ENCODE measurements at regions not wholly inside any gene's neighbourhood (a gene's known extent, or its start where the extent isn't known, plus 50 kb on each side); places are given as distances from the start of the nearest gene placed in this dataset.

- Histone ChIP-seq H3K9me3 (ENCODE audit: control insufficient read depth, insufficient read depth, low read depth, low read length) (no peaks in the 10 kb centered on the region), H3K4me1 (ENCODE audit: control insufficient read depth, insufficient read depth, low read length) (no peaks in the 10 kb centered on the region), H3K36me3 (ENCODE audit: control insufficient read depth, insufficient read depth, low read length) (no peaks in the 10 kb centered on the region), H3K27me3 (ENCODE audit: control insufficient read depth, insufficient read depth, low read length) (no peaks in the 10 kb centered on the region), H3K4me3 (ENCODE audit: low read depth in 2 of 2, low read length in 2 of 2) (no peak overlapping the region), H3K27ac (ENCODE audit: low read length) (no peak overlapping the region)
- in situ Hi-C loops (cut with HindIII; ENCODE audit: low pct_unique_long_range_greater_than_20kb, low sequenced_read_pairs) = no loop called here
- no peak for TF ChIP-seq CTCF (IDR thresholded peaks at IDR 0.05)
- no peak for TF ChIP-seq REST (IDR thresholded peaks at IDR 0.05; ENCODE audit: insufficient read depth in 1 of 2, low read depth in 2 of 2, low read length in 1 of 2)
- no peak for TF ChIP-seq TCF7L2 (IDR thresholded peaks at IDR 0.05; ENCODE audit: low read depth, low read length)
- no peak for TF ChIP-seq POLR2AphosphoS5 (IDR thresholded peaks at IDR 0.05; ENCODE audit: low read depth, low read length)
- ChIA-PET CTCF (no interaction called here), POLR2A (no interaction called here)
- no peak for ATAC-seq
- DNase-seq (ENCODE audit: low read depth, low spot score) = no peak
- BruUV-seq (replicated peaks) = no TSS peak
- intact Hi-C loops (cut with micrococcal nuclease; ENCODE audit: unreplicated experiment) = no loop called here
Measured at GRCh38 chr11:15557457-15558230, 442.9 kb downstream of the INSC start.

GRCh38 chr11:15558513-15559181 lies 443.9 kb downstream of the INSC start:
- Histone ChIP-seq H3K36me3 (ENCODE audit: control insufficient read depth, insufficient read depth, low read length) (no peaks in the 10 kb centered on the region), H3K27me3 (ENCODE audit: control insufficient read depth, insufficient read depth, low read length) (no peaks in the 10 kb centered on the region), H3K4me3 (ENCODE audit: low read depth in 2 of 2, low read length in 2 of 2) (no peak overlapping the region), H3K9me3 (ENCODE audit: control insufficient read depth, insufficient read depth, low read depth, low read length) (no peaks in the 10 kb centered on the region), H3K4me1 (ENCODE audit: control insufficient read depth, insufficient read depth, low read length) (no peaks in the 10 kb centered on the region), H3K27ac (ENCODE audit: low read length) (no peak overlapping the region)
- in situ Hi-C loops (cut with HindIII; ENCODE audit: low pct_unique_long_range_greater_than_20kb, low sequenced_read_pairs) (no loop called here), intact Hi-C loops (cut with micrococcal nuclease; ENCODE audit: unreplicated experiment) (no loop called here)
- no peak for ATAC-seq
- TF ChIP-seq TCF7L2 (IDR thresholded peaks at IDR 0.05; ENCODE audit: low read depth, low read length) (no peak), SIN3A (IDR thresholded peaks at IDR 0.05; ENCODE audit: borderline replicate concordance, insufficient read depth, low read depth, low read length) (no peak), POLR2AphosphoS5 (IDR thresholded peaks at IDR 0.05; ENCODE audit: low read depth, low read length) (no peak), CTCF (IDR thresholded peaks at IDR 0.05) (no peak), REST (IDR thresholded peaks at IDR 0.05; ENCODE audit: insufficient read depth in 1 of 2, low read depth in 2 of 2, low read length in 1 of 2) (no peak)
- ChIA-PET CTCF (no interaction called here), POLR2A (no interaction called here)
- BruUV-seq (replicated peaks) = no TSS peak
- DNase-seq (ENCODE audit: low read depth, low spot score) = no peak

Data from Panc1 (cell line).